ENCODE measurements at regions not wholly inside any gene's neighbourhood (a gene's known extent, or its start where the extent isn't known, plus 50 kb on each side); places are given as distances from the start of the nearest gene placed in this dataset.
A peak's percentile ranks its signal among the peaks of the same experiment; 100 is the strongest.
"Not testable (repeated sequence)": the region's sequence is repeated elsewhere in the genome, so short reads cannot be mapped to it uniquely, and the experiment has no call there.

GRCh38 chr10:8365935-8366911, 311.7 kb downstream of the GATA3 start:
- peak; percentile 15 for DNase-seq
- no peak overlapping the region for H3K27ac ChIP-seq
- H3K4me2 ChIP-seq (ENCODE audit: unreplicated experiment), result no peak overlapping the region
- H4K20me1 ChIP-seq (ENCODE audit: insufficient read depth), result no peaks in the 10 kb centered on the region
- H3K4me1 ChIP-seq (ENCODE audit: insufficient read depth), result no peaks in the 10 kb centered on the region
- 49 to 51% methylated on average over 19 of the region's 19 CpGs for WGBS, 2 experiments (ENCODE audit: low coverage in 1 of 2, low lambda C conversion rate in 2 of 2, missing lambda C conversion rate in 2 of 2)
- in situ Hi-C loops (cut with MboI), result no loop called here
- H3K9me2 ChIP-seq (ENCODE audit: insufficient read depth), result no peaks in the 10 kb centered on the region
- H3K4me3 ChIP-seq, result no peak overlapping the region
- H3K9ac ChIP-seq, result no peak overlapping the region
- H3K36me3 ChIP-seq (ENCODE audit: low read depth), result no peaks in the 10 kb centered on the region
- H2AFZ ChIP-seq, result no peak overlapping the region
- no peak for TF ChIP-seq EZH2phosphoT487 (IDR thresholded peaks at IDR 0.05; ENCODE audit: insufficient read depth, low read depth)
- TF ChIP-seq EZH2 (IDR thresholded peaks at IDR 0.05; ENCODE audit: insufficient read depth, poor library complexity, severe bottlenecking), result no peak
- H3K79me2 ChIP-seq (ENCODE audit: insufficient read depth), result no peaks in the 10 kb centered on the region
- no peaks in the 10 kb centered on the region for H3K9me3 ChIP-seq (ENCODE audit: low read depth)
- H3F3A ChIP-seq (ENCODE audit: insufficient read depth), result no peaks in the 10 kb centered on the region
- H3K27me3 ChIP-seq (replicated peaks; ENCODE audit: insufficient read depth), result no peaks in the 10 kb centered on the region

DNA sequence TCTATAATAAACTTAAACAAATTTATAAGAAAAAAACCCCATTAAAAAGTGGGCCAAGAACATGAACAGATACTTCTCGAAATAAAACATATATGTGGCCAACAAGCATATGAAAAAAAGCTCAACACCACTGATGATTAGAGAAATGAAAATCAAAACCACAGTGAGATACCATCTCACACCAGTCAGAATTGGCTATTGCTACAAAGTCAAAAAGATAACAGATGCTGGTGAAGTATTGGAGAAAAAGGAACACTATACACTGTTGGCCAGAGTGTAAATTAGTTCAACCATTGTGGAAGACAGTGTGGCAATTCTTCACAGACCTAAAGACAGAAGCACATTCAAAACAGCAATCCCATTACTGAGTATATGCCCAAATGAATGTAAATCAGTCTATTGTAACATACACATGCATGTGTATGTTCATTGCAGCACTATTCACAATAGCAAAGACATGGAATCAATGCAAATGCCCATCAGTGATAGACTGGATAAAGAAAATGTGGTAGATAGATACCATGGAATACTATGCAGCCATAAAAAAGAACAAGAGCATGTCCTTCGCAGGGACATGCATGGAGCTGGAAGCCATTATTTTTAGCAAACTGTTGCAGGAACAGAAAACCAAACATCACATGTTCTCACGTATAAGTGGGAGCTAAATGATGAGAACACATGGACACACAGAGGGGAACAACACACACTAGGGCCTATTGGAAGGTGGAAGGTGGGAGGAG, 313.4 kb downstream of the GATA3 start:
- H3F3A ChIP-seq (ENCODE audit: insufficient read depth); H3K4me3 ChIP-seq; H3K27me3 ChIP-seq (replicated peaks; ENCODE audit: insufficient read depth); H3K79me2 ChIP-seq (ENCODE audit: insufficient read depth); H3K4me2 ChIP-seq (ENCODE audit: unreplicated experiment); in situ Hi-C loops (cut with MboI); H3K9ac ChIP-seq; H3K9me2 ChIP-seq (ENCODE audit: insufficient read depth); H3K27ac ChIP-seq; H2AFZ ChIP-seq; H3K4me1 ChIP-seq (ENCODE audit: insufficient read depth); DNase-seq; H3K9me3 ChIP-seq (ENCODE audit: low read depth); H4K20me1 ChIP-seq (ENCODE audit: insufficient read depth); H3K36me3 ChIP-seq (ENCODE audit: low read depth): not testable (repeated sequence)
- 27 to 29% methylated on average over 3 of the region's 3 CpGs for WGBS, 2 experiments (ENCODE audit: low coverage in 1 of 2, low lambda C conversion rate in 2 of 2, missing lambda C conversion rate in 2 of 2)

DNA sequence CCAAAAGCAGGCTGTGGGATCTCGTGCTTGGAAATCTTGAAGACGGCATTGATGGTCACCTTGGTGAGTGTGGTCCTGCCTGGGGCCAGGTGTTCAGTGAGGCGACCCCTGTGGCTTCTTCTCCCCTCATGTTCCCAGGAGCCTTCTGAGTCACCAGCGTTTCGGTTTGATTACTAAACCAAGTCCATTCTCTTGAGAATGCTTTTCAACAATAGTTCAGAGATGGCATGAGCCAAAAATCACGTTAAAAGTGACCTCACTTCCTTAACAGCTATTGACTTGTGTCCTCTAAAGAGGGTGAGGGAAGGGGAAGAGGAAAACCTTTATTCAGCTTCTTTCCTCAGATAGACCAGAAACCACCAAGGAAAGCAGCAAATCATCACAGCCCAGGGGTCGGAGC, 315.2 kb downstream of the GATA3 start:
- Histone ChIP-seq H3K27ac (no peak overlapping the region), H3K4me2 (ENCODE audit: unreplicated experiment) (no peak overlapping the region), H4K20me1 (ENCODE audit: insufficient read depth) (no peaks in the 10 kb centered on the region), H3K27me3 (replicated peaks; ENCODE audit: insufficient read depth) (no peaks in the 10 kb centered on the region), H3K36me3 (ENCODE audit: low read depth) (no peaks in the 10 kb centered on the region), H3F3A (ENCODE audit: insufficient read depth) (no peaks in the 10 kb centered on the region), H3K4me3 (no peak overlapping the region), H3K4me1 (ENCODE audit: insufficient read depth) (no peaks in the 10 kb centered on the region), H3K9ac (no peak overlapping the region), H3K9me2 (ENCODE audit: insufficient read depth) (no peaks in the 10 kb centered on the region), H3K79me2 (ENCODE audit: insufficient read depth) (no peaks in the 10 kb centered on the region), H3K9me3 (ENCODE audit: low read depth) (no peaks in the 10 kb centered on the region), H2AFZ (no peak overlapping the region)
- no peak for DNase-seq
- in situ Hi-C loops (cut with MboI), result no loop called here
- 36 to 39% methylated on average over 7 of the region's 7 CpGs for WGBS, 2 experiments (ENCODE audit: low coverage in 1 of 2, low lambda C conversion rate in 2 of 2, missing lambda C conversion rate in 2 of 2)
- no peak for TF ChIP-seq EZH2 (IDR thresholded peaks at IDR 0.05; ENCODE audit: insufficient read depth, poor library complexity, severe bottlenecking)
- TF ChIP-seq EZH2phosphoT487 (IDR thresholded peaks at IDR 0.05; ENCODE audit: insufficient read depth, low read depth), result no peak

DNA sequence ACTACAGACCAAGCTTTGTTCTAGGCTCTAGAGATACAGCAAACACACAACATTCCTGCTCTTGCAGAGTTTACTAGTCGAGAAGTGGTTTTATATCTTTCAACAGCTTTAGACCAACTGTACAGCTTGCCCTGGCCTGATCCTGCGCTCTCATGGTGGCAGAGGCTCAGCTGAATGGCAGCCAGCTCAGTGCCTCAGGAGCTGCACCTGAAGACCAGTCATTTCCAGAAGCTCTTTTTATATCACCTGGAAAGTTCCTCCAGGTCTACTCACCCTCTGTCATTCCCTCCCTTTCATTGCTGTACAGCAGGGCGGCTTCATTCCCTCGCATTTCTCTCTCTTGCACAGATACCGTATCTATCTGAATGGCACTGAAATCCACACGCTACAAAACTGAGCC, 319.8 kb downstream of the GATA3 start:
- Histone ChIP-seq H3K9me3 (ENCODE audit: low read depth) (no peaks in the 10 kb centered on the region), H3K27ac (no peak overlapping the region), H3K9me2 (ENCODE audit: insufficient read depth) (no peaks in the 10 kb centered on the region), H3K27me3 (replicated peaks; ENCODE audit: insufficient read depth) (no peaks in the 10 kb centered on the region), H3K4me1 (ENCODE audit: insufficient read depth) (no peaks in the 10 kb centered on the region), H3K4me3 (no peak overlapping the region), H4K20me1 (ENCODE audit: insufficient read depth) (no peaks in the 10 kb centered on the region), H3F3A (ENCODE audit: insufficient read depth) (no peaks in the 10 kb centered on the region), H2AFZ (no peak overlapping the region), H3K79me2 (ENCODE audit: insufficient read depth) (no peaks in the 10 kb centered on the region), H3K4me2 (ENCODE audit: unreplicated experiment) (no peak overlapping the region), H3K36me3 (ENCODE audit: low read depth) (no peaks in the 10 kb centered on the region), H3K9ac (no peak overlapping the region)
- DNase-seq, result no peak
- in situ Hi-C loops (cut with MboI), result no loop called here
- 31 to 40% methylated on average over 6 of the region's 6 CpGs for WGBS, 2 experiments (ENCODE audit: low coverage in 1 of 2, low lambda C conversion rate in 2 of 2, missing lambda C conversion rate in 2 of 2)
- TF ChIP-seq EZH2phosphoT487 (IDR thresholded peaks at IDR 0.05; ENCODE audit: insufficient read depth, low read depth) (no peak), EZH2 (IDR thresholded peaks at IDR 0.05; ENCODE audit: insufficient read depth, poor library complexity, severe bottlenecking) (no peak)
